ENCODE measurements at regions not wholly inside any gene's neighbourhood (a gene's known extent, or its start where the extent isn't known, plus 50 kb on each side); places are given as distances from the start of the nearest gene placed in this dataset.

- DNase-seq (ENCODE audit: low read depth) = no peak
Measured at GRCh38 chr14:97916100-97916499, 1118.9 kb downstream of the VRK1 start.

GRCh38 chr14:97916669-97917568 lies 1119.7 kb downstream of the VRK1 start:
- no peak overlapping the region for H3K4me3 ChIP-seq (ENCODE audit: control insufficient read depth, low read depth, low read length)
- DNase-seq (ENCODE audit: low read depth) = no peak
- TF ChIP-seq CTCF (IDR thresholded peaks at IDR 0.05; ENCODE audit: control insufficient read depth, insufficient read depth, low read depth, low read length, missing control alignments) = no peak

More at GRCh38 chr14:97916100-97916499, 1118.9 kb downstream of the VRK1 start:
- H3K4me3 ChIP-seq (ENCODE audit: control insufficient read depth, low read depth, low read length) = no peak overlapping the region
- TF ChIP-seq CTCF (IDR thresholded peaks at IDR 0.05; ENCODE audit: control insufficient read depth, insufficient read depth, low read depth, low read length, missing control alignments) = no peak

GRCh38 chr14:97920201-97920600 lies 1123.0 kb downstream of the VRK1 start:
- no peak overlapping the region for H3K4me3 ChIP-seq (ENCODE audit: control insufficient read depth, low read depth, low read length)
- no peak for TF ChIP-seq CTCF (IDR thresholded peaks at IDR 0.05; ENCODE audit: control insufficient read depth, insufficient read depth, low read depth, low read length, missing control alignments)
- DNase-seq (ENCODE audit: low read depth) = no peak

- TF ChIP-seq CTCF (IDR thresholded peaks at IDR 0.05; ENCODE audit: control insufficient read depth, insufficient read depth, low read depth, low read length, missing control alignments) = no peak
- H3K4me3 ChIP-seq (ENCODE audit: control insufficient read depth, low read depth, low read length) = no peak overlapping the region
- no peak for DNase-seq (ENCODE audit: low read depth)
Measured at GRCh38 chr14:97921296-97921695, 1124.1 kb downstream of the VRK1 start.

GRCh38 chr14:97924922-97925613 lies 1127.9 kb downstream of the VRK1 start:
- no peak for DNase-seq (ENCODE audit: low read depth)
- no peak for TF ChIP-seq CTCF (IDR thresholded peaks at IDR 0.05; ENCODE audit: control insufficient read depth, insufficient read depth, low read depth, low read length, missing control alignments)
- H3K4me3 ChIP-seq (ENCODE audit: control insufficient read depth, low read depth, low read length) = no peak overlapping the region

GRCh38 chr14:97930166-97930565 lies 1133.0 kb downstream of the VRK1 start:
- DNase-seq (ENCODE audit: low read depth) = no peak
- no peak overlapping the region for H3K4me3 ChIP-seq (ENCODE audit: control insufficient read depth, low read depth, low read length)
- no peak for TF ChIP-seq CTCF (IDR thresholded peaks at IDR 0.05; ENCODE audit: control insufficient read depth, insufficient read depth, low read depth, low read length, missing control alignments)

Data from AG09309 (cell line).